ENCODE measurements at regions not wholly inside any gene's neighbourhood (a gene's known extent, or its start where the extent isn't known, plus 50 kb on each side); places are given as distances from the start of the nearest gene placed in this dataset.
"Not testable (repeated sequence)": the region's sequence is repeated elsewhere in the genome, so short reads cannot be mapped to it uniquely, and the experiment has no call there.

GRCh38 chr6:14782921-14783464 lies 462.9 kb upstream of the JARID2 start:
- TF ChIP-seq CTCF (IDR thresholded peaks at IDR 0.05; ENCODE audit: low read depth, low read length, poor library complexity, severe bottlenecking); EZH2phosphoT487 (IDR thresholded peaks at IDR 0.05; ENCODE audit: borderline replicate concordance, low read length): not testable (repeated sequence)
